Stimulated activated naive CD8-positive, alpha-beta T cell treated with anti-CD3 and anti-CD28 coated beads, Interleukin-15, Interleukin-2, amounts not matched to agents 100 ng/mL and 50 ng/mL, for 24 hours (primary cell): ENCODE measurements at regions not wholly inside any gene's neighbourhood (a gene's known extent, or its start where the extent isn't known, plus 50 kb on each side); places are given as distances from the start of the nearest gene placed in this dataset.
"Not testable (repeated sequence)": the region's sequence is repeated elsewhere in the genome, so short reads cannot be mapped to it uniquely, and the experiment has no call there.

ENCODE experiments used
- H3K27ac Mint-ChIP-seq: one replicate; pipeline ENCODE4 v1.8.0; 2021; ENCODE audit warnings: mild to moderate bottlenecking, mixed read lengths
- H3K27me3 Mint-ChIP-seq: one replicate; pipeline ENCODE4 v1.8.0; 2021; ENCODE audit warnings: mixed read lengths
- H3K36me3 Mint-ChIP-seq: one replicate; pipeline ENCODE4 v1.8.0; 2021; ENCODE audit warnings: low read depth, mixed read lengths
- H3K4me1 Mint-ChIP-seq: one replicate; pipeline ENCODE4 v1.8.0; 2021; ENCODE audit warnings: low read depth, mixed read lengths
- H3K4me3 Mint-ChIP-seq: one replicate; pipeline ENCODE4 v1.8.0; 2021; ENCODE audit warnings: mild to moderate bottlenecking, mixed read lengths
- H3K9me3 Mint-ChIP-seq: one replicate; pipeline ENCODE4 v1.8.0; 2021; ENCODE audit warnings: mixed read lengths

DNA sequence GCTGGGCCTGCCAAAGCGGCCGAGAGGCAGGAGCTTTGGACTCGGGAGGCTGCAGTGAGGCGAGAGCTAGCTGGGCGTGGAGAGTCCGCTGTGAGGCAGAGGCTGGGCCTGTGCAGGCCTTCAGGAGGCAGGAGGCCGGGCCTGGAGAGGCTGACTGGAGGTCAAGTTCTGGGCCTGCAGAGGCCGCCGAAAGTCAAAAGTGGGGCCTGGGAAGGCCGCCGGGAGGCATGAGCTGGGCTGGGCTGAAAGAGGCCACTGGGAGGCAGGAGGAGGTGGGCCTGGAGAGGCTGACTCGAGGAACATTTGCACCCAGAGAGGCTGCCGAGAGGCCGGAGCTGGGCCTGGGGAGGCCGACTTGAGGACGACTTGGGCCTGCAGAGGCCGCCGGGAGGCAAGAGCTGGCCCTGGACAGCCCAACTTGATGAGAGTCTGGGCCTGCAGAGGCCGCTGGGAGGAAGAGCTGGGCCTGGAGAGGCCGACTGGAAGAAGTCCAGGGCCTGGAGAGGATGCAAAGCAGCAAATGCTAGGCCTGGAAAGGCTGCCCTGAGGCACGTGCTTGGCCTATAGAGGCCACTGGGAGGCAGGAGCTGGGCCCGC is 72.7 kb upstream of the COBL start:
- H3K27me3 Mint-ChIP-seq, H3K4me3 Mint-ChIP-seq, H3K36me3 Mint-ChIP-seq, H3K27ac Mint-ChIP-seq, H3K9me3 Mint-ChIP-seq, H3K4me1 Mint-ChIP-seq: not testable (repeated sequence)

DNA sequence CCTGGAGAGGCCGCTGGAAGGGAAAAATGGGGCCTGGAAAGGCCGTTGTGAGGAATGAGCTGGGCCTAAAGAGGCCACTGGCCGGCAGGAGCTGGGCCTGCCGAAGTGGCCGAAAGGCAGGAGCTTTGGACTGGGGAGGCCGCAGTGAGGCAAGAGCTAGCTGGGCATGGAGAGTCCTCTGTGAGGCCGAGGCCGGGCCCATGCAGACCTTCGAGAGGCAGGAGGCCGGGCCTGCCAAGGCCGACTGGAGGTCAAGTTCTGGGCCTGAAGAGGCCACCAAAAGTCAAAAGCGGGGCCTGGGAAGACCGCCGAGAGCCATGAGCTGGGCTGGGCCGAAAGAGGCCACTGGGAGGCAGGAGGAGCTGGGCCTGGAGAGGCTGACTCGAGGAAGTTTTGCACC is 71.6 kb upstream of the COBL start:
- H3K27ac Mint-ChIP-seq, H3K27me3 Mint-ChIP-seq, H3K4me1 Mint-ChIP-seq, H3K4me3 Mint-ChIP-seq, H3K9me3 Mint-ChIP-seq, H3K36me3 Mint-ChIP-seq: not testable (repeated sequence)

DNA sequence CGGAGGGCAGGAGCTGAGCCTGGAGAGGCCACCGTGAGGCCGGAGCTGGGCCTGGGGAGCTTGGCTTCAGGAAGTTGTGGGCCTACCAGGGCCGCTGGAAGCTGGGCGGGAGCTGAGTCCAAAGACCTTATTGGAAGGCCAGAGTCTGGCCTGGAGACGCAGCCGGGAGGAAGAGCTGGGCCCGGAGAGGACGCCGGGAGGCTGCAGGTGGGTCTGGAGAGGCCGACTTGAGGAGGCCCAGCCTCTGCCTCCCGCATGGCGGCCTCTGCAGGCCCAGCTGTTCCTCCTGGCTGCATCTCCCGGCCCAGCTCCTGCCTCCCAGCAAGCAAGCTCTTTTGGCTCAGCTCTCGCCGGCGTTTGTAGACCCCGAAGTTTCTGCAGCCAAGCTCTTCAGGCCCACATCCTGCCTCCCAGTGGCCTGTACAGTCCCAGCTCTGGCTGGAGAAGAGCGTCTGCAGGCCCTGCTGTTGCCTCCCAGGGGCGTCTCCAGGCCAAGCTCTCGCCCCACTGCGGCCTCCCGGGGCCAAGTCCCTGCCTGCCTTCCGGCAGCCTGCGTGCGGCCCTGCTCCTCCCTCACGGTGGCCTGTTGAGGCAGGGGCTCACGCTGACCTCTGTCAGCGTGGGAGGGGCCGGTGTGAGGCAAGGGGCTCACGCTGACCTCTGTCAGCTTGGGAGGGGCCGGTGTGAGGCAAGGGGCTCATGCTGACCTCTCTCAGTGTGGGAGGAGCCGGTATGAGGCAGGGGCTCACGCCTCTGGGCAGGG is 70.4 kb upstream of the COBL start:
- H3K4me1 Mint-ChIP-seq, H3K36me3 Mint-ChIP-seq, H3K27me3 Mint-ChIP-seq, H3K9me3 Mint-ChIP-seq, H3K27ac Mint-ChIP-seq, H3K4me3 Mint-ChIP-seq: not testable (repeated sequence)

DNA sequence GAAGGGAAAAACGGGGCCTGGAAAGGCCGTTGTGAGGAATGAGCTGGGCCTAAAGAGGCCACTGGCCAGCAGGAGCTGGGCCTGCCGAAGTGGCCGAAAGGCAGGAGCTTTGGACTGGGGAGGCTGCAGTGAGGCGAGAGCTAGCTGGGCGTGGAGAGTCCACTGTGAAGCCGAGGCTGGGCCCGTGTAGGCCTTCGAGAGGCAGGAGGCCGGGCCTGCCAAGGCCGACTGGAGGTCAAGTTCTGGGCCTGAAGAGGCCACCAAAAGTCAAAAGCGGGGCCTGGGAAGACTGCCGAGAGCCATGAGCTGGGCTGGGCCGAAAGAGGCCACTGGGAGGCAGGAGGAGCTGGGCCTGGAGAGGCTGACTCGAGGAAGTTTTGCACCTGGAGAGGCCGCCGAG is 69.6 kb upstream of the COBL start:
- H3K4me3 Mint-ChIP-seq, H3K36me3 Mint-ChIP-seq, H3K4me1 Mint-ChIP-seq, H3K27me3 Mint-ChIP-seq, H3K9me3 Mint-ChIP-seq, H3K27ac Mint-ChIP-seq: not testable (repeated sequence)

DNA sequence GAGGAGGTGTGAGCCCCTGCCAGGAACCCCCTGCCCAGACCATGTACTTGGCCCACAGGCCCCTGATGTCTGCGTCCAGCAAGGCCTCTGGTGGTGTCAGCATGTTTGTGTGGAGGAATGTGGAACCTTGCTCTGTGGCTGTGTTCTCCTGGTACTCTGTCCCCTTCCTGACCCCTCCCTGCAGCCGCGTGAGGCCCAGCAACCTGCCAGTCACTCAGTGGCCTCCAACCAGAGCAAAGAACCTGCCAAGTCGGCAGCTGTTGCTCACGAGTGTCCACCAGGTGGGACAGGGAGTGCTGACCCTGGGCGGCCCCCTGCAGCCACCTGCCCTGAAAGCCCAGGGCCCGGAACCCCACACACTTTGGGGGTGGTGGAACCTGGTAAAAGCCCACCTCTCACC is 65.6 kb upstream of the COBL start:
- H3K27me3 Mint-ChIP-seq, H3K4me3 Mint-ChIP-seq, H3K36me3 Mint-ChIP-seq, H3K9me3 Mint-ChIP-seq, H3K27ac Mint-ChIP-seq, H3K4me1 Mint-ChIP-seq: not testable (repeated sequence)

DNA sequence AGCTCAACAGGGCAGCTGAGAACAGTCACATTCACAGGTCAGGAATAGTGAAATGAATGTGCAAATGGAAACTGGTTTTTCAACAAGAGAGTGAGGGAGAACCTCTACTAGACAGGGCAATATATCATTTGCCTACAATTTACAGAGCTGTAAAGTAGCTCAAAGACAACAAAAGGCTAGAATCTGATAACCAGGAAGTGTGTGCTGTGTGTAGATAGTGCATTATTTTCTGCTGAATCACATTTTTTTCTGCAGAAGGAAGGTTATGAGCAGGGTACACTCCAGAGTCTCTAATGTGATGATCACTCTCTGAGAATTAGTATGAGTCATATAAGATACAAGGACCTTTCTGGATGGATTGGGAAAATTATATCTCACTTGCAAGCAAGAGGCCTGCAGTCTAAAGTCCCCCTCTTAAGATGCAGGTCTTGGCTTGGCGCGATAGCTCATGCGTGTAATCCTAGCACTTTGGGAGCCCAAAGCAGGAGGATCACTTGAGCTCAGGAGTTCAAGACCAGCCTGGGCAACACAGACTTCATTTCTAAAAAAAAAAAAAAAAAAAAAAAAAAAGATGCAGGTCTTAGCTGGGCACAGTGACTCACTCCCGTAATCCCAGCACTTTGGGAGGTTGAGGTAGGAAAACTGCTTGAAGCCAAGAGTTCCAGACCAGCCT is 59.9 kb upstream of the COBL start:
- Mint-ChIP-seq H3K36me3 (no peaks in the 10 kb centered on the region), H3K27me3 (no peaks in the 10 kb centered on the region), H3K9me3 (no peaks in the 10 kb centered on the region), H3K27ac (no peak overlapping the region), H3K4me1 (no peaks in the 10 kb centered on the region), H3K4me3 (no peak overlapping the region)

DNA sequence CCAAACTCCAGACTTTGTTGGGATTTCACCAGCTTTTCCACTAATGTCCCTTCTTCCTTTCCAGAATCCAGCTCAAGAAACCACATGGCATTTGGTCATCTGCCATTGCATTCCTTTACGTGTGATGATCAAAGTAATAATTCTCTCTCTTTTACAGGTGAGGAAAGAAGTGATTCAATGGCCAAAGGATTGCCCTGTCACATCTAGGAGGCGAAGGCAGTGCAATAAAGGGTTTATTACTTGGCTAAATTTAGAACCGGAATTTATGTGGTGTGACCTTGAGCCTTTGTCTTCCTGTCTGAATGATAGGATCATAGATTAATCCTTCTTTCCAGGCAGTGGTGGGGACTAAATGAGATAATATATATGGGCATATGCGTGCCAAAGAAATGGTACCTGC is 58.3 kb upstream of the COBL start:
- H3K27ac Mint-ChIP-seq, result no peak overlapping the region
- no peaks in the 10 kb centered on the region for H3K4me1 Mint-ChIP-seq
- H3K9me3 Mint-ChIP-seq, result no peaks in the 10 kb centered on the region
- H3K36me3 Mint-ChIP-seq, result no peaks in the 10 kb centered on the region
- no peak overlapping the region for H3K4me3 Mint-ChIP-seq
- H3K27me3 Mint-ChIP-seq, result no peaks in the 10 kb centered on the region

DNA sequence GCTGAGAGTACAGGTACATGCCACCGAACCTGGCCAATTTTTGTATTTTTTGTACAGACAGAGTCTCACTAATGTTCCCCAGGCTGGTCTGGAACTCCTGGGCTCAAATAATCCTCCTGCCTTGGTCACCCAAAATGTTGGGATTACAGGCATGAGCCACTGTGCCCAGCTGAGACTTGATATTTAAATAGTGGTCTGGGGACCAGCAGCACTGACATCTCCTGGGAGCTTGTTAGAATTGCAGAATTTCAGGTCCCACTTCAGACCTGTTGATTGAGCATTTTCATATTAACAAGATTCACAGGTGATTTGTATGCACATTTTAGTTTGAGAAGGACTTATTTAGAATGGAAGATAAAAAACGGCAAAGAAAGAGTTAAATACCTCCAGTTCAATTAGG is 57.0 kb upstream of the COBL start:
- not testable (repeated sequence) for H3K27me3 Mint-ChIP-seq, H3K9me3 Mint-ChIP-seq, H3K4me3 Mint-ChIP-seq, H3K36me3 Mint-ChIP-seq, H3K4me1 Mint-ChIP-seq, H3K27ac Mint-ChIP-seq

DNA sequence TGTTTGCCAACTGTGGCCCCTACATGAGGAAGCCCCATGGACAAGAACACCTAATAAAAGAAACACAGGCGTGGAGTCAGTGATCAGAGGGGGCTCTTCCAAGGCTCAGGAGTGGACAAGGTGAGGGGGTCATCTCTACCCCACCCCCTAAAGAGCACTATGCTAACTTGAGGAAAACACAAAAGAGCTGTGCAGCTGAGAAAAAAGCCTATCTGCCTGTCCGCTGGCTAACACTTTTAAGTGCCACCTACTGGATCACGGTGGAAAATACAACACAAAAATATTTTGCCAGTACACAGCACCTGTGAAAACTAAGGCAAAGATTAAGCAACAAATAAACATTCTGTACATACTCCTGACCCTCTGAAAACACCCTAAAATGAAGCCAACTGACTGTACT is 53.1 kb upstream of the COBL start:
- H3K9me3 Mint-ChIP-seq, result no peaks in the 10 kb centered on the region
- no peak overlapping the region for H3K4me3 Mint-ChIP-seq
- no peaks in the 10 kb centered on the region for H3K36me3 Mint-ChIP-seq
- no peaks in the 10 kb centered on the region for H3K4me1 Mint-ChIP-seq
- no peak overlapping the region for H3K27ac Mint-ChIP-seq
- H3K27me3 Mint-ChIP-seq, result no peaks in the 10 kb centered on the region

DNA sequence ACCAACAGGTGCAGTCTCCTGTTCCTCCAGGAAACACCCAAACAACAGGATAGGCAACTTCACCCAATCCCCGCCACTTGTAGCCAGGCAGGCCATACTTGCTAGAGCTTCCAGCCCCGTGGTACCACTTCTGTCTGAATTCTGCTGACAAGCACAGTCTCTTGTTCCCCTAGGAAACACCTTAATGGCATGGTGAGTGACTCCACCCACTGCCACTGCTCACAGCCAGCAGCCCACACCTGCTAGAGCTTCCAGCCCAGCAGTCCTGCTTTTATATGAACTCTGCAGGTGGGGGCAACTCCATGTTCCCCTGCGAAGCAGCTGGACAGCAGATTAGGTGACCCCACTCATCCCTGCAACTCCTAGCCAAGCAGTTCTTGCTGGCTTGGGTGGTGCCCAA is 52.6 kb upstream of the COBL start:
- H3K4me1 Mint-ChIP-seq, H3K27ac Mint-ChIP-seq, H3K36me3 Mint-ChIP-seq, H3K9me3 Mint-ChIP-seq, H3K27me3 Mint-ChIP-seq, H3K4me3 Mint-ChIP-seq: not testable (repeated sequence)

DNA sequence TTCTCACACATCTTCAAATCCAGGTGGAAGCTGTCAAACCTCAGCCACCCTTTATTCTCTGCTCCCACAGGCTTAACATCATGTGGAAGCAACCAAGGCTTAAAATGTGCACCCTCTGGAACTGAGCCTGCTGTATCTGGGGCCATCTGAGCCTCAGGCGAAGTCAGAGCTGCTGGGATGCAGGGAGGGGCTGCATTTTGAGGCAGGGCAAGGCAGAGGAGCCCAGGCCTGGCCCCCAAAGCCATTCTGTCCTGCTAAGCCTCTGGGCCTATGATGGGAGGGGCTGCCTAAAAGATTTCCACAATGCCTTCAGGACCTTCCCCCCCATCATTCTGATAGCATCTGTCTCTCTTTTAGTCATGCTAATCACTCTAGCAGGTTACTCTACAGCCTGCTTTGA is 51.7 kb upstream of the COBL start:
- Mint-ChIP-seq H3K4me1 (no peaks in the 10 kb centered on the region), H3K36me3 (no peaks in the 10 kb centered on the region), H3K27me3 (no peaks in the 10 kb centered on the region), H3K4me3 (no peak overlapping the region), H3K9me3 (no peaks in the 10 kb centered on the region), H3K27ac (no peak overlapping the region)

DNA sequence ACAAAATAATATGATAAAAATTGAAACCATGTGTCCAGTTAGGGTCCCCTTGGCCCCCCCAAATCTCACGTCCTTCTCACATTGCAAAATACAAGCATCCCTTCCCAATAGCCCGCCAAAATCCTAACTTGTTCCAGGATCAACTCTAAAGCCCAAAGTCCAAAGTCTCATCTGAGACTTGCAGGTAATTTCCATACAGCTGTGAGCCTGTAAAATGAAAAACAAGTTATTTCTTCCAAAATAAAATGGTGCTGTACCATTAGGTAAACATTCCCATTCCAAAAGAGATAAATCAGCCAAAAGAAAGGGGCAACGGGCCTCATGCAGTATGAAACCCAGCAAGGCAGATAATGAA is 51.0 kb upstream of the COBL start:
- Mint-ChIP-seq H3K27ac (no peak overlapping the region), H3K9me3 (peaks cover 3% of the 10 kb centered on the region), H3K36me3 (no peaks in the 10 kb centered on the region), H3K4me1 (no peaks in the 10 kb centered on the region), H3K4me3 (no peak overlapping the region), H3K27me3 (no peaks in the 10 kb centered on the region)

DNA sequence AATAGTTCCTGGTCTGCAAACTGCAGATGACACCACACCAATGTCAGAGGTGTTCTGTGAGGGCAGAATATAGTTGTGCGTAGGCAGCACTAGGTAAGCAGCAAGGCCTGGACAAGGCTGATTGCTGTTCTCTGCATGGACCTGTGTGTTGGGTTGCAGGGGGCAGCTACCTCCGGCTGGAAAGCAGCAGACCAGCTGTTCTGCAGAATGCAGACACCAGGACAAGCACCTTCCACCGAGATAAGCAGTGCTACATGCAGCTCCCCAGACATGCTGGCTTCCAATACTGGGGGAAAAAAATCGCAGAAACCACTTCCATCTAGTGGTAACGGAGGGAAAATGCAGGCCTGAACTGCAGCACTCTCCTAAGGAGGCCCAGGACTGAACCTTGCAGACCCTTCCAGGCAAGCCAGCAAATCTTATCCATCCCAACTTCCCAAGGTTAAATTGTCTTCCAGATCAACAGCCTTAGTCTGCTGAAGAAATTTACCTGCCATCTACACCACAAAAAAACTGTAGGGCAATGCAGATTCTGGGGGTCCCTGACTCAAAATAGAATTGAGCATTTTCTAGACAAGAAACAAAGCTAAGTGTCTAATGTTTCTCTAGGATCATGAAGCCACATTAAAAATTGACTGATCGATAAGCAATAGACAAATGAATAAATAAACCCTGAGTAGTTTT is 50.5 kb upstream of the COBL start:
- H3K4me3 Mint-ChIP-seq, result no peak overlapping the region
- no peaks in the 10 kb centered on the region for H3K4me1 Mint-ChIP-seq
- H3K36me3 Mint-ChIP-seq, result no peaks in the 10 kb centered on the region
- peaks cover 8% of the 10 kb centered on the region for H3K9me3 Mint-ChIP-seq
- no peak overlapping the region for H3K27ac Mint-ChIP-seq
- no peaks in the 10 kb centered on the region for H3K27me3 Mint-ChIP-seq
